ENCODE measurements at regions not wholly inside any gene's neighbourhood (a gene's known extent, or its start where the extent isn't known, plus 50 kb on each side); places are given as distances from the start of the nearest gene placed in this dataset.

DNA sequence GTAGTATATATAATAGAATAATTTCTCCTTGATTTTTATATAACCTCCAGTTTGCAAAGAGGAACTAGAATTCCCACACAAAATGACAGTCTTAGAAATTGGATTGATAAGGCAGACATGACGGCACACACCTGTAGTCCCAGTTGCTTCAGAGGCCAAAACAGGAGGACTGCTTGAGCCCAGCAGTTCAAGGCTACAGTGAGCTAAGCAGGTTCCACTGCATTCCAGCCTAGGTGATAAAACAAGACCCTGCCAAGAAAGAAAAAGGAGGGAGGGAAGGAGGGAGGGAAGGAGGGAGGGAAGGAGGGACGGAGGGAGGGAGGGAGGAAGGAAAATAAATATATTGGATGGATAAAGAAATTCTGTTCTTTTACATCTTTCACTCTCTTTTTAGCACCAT is 77.6 kb upstream of the SASH1 start:
- DNase-seq, result no peak

DNA sequence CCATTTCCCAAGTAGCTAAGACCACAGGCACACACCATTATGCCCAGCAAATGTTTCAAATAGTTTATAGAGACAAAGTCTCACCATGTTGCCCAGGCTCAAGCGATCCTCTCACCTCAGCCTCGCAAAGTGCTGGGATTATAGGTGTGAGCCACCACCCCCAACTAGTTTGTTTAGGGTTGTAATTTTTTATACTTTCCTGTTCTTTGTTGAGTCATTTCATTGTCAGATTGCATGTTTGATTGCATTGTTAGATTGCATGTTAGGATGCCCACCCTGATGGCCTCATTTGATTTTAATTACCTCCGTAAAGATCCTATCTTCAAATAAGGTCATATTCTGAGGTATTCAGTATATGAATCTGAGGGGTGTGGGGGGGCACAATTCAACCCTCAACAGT is 73.3 kb upstream of the SASH1 start:
- DNase-seq, result no peak

DNA sequence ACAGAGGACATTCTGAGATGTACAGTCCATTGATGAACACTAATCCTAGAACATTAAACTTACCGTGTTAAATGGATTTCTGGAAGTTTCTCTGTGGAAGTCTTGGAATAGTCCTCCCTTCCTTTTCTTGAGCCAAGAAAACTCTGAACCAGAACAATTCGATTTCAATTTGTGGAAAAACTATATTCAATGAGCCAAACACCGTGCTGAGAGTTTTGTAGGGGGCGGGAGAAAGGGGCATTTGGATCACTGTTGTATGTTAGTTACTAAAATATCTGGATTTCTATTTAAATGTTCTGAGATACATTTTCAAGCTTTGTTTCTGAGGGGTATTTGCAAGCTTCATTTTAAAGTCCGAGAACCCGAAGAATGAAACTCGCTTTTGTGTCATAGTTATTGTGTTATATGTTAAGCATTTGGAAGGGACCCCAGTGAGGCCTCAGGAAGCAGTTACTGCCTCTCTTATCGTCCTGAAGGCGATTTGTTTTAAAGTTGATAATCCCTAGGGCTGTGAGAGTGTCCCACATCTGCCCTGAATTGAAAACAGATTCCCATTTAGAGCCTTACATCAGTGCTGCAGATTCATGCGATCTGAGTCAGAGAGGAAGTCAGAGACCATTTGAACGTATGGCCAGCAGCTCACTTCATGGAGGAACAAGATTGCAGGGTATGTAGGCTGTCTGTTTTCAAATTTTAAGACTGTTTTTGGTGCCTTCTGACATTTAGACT is 70.8 kb upstream of the SASH1 start:
- no peak for DNase-seq

DNA sequence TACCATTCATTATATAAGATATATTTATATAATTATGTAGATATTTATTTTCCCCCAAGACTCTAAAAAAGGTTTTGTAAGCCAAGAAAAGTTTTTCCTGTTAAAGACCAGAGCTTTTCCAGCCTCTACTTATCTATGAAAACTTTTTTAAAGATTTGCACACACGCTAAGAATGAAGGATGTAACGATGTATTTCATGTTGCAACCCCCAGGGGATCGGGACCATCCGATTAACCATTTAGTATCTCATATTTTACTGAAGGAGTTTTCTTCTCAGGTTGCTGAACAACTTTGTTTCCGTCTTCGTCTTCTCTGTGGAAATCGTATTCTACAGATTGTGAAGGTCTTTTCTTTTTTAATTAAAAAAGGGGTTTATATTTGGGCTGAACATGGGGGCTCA is 70.0 kb upstream of the SASH1 start:
- no peak for DNase-seq

DNA sequence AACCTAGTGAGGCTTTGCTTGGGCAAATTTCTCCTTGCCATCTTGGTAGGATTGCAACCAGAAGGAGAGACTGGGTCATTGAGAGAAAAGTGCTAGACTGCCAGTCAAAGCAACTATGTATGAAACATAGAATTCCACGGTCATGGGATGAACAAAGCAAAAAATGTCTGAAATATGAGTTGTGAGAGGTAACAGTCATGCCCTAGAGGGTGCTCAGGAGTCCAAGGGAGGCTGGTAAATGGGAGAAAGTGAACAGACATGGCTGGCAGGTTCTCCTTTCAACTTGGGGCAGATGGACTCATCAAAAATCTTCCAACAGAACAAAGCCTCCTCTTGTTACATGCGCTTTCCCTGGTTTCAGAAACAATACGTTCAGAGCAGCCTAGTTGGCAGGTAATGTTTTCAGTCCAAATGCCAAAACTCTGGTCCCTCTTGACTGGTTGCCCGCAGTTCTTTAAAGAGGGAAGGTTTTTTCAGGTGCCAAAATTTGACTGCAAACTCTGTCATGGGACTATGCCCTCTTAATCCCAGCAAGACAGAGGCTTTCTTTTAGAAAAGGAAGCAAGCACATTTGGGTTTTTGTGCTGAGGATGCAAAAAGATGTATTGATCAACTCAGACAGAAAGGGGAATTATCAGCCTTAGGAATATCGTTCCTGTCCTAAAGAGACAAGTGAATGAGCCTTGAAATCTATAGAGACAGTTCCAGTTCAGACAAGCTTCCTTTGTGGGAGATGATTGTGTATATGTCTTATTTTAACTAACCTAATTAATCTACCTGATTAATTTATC is 68.5 kb upstream of the SASH1 start:
- DNase-seq, result no peak

DNA sequence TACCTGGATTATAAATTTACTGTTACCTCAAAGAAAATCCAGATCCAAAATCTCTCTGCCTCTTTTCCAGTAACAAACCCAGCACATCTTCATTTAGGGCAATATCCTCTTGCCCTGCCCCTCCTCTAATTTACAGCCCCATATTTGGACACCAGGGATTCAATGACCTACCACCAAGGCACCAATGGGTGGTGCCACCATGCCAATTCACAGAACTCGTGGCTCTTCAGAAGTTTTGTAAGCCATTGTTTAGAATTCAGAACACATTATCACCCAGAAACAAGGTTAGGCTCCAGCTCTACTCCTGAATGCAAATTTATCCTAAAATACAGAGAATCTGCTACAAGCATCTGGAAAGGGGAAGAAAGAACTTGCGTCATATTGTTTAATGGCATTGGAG is 67.8 kb upstream of the SASH1 start:
- DNase-seq, result no peak

DNA sequence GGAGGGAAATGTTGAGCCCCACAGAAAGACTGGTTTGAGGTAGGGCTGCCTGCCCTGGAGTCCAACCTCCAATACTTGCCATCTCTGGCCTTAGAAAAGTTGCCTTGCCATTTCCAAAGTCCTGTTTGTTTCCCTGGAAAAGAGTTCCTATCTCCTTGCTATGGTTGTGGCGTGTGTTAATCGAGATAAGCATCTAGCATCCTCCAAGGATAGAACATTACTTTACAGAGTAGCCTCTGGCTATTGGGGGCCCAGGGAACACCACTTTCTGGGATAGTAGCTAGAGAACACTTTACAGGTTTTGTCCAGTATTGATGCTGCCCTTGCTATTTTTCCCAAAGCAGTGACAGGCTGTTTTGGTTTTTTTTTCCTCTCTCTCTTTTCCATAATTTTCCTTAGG is 57.4 kb upstream of the SASH1 start:
- no peak for DNase-seq

DNA sequence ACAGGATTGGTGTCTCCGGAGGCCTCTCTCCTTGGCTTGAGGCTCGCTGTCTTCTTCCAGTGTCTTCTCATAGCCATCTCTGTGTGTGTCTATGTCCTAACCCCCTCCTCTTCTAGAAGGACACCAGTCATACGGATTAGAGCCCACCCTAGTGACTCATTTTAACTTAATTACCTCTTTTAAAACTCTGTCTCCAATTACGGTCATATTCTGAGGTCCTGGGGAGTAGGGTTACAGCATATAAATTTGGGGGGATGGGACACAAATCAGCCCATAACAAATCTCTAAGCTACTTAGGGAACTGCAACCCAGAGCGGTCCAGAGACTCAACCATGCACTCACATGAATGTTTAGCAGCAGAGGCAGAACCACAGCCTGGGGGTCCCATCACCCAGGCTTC is 56.1 kb upstream of the SASH1 start:
- DNase-seq, result no peak

DNA sequence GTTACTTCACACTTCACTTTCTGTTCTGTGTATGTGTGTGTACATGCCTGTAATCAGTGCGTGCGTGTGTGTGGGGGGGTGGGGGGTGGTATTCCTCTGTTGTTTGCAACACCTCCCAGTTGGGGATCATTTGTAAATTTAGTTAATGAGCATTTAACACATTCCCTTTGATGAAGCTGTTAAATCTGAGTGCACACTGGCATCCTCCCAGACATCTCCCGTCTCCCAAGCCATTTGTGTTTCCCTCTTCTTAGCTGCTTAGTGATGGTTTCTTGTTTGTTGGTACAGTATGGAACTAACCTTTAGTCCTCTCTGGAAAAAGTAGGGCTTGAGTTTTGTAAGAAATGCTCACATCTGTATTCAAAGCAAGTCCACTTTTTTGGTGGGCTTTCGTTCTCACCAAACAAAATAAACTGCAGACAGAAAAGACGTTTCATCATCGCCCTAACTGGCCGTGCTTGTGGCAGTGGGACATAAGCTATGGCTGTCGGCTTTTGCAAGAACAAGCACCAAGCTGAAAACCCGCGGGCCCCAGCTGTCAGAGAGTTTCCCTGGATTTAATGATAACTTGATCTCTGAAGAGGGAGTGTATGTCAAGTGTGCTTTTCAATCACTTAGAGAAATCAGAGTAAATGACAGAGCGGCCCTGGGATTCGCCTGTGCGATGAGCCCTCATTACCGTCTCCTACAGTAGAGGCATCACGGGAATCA is 54.9 kb upstream of the SASH1 start:
- no peak for DNase-seq

DNA sequence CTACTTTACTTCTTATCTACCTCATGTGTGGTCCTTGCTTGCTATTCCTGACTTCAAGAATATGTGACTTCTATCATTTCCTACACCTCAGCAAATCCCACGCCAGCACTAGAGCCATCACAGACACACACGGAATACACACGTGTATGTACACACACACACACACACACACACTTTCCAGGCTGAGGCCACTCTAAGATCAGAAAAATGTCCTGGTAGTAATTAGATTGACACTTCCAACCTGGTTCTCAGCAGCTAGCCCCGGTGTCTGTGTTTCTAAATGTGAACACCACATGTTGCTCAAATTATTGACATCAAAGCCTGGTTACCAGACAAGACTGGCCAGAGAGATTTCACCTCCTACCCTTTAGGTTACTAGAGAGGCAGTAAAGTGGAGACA is 54.1 kb upstream of the SASH1 start:
- DNase-seq, result no peak

DNA sequence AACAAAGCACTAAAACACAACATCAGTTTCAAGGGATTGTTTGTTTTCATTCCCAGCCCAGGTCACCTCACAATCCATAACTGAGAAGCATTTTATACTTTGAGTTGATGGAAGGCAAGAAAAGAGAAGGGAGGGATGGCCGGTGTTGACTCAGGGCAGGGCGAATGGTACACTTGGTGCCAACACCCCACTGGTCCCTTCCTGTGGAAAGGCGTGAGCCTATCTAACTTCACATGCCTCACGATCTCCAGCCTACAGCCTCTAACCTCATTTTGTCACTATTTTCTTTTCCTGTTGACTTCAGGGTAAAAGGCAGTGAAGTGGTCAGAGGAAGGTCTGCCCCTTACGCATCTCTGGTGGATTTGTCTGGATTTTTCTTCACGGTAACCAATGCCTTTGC is 53.5 kb upstream of the SASH1 start:
- no peak for DNase-seq

DNA sequence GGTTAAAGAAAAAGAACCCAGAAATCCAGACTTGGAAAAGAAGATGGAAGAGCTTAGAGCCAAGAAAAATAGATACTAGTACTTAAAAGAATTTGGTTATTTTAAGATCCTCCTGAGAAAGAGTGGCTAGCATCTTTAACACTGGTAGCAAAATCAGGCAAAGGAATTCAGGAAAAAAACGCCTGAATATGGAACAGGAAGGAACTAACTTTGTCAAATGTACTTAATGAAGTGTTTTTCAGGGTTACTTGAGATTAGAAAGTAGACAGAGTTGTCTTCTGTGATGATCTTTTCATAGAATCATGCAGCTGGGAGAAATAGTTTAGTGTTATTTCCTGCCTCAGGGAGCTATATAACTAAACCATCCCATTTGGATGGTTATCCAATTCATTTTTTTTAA is 50.8 kb upstream of the SASH1 start:
- no peak for DNase-seq
